Mucosa of rectum (tissue), 2 donors: ENCODE measurements at regions not wholly inside any gene's neighbourhood (a gene's known extent, or its start where the extent isn't known, plus 50 kb on each side); places are given as distances from the start of the nearest gene placed in this dataset.
"Not testable (repeated sequence)": the region's sequence is repeated elsewhere in the genome, so short reads cannot be mapped to it uniquely, and the experiment has no call there.

Source experiments
- H3K27ac ChIP-seq, 2 donors: one replicate each; pipeline ENCODE4 v1.7.0; 2013; ENCODE audit warnings: inconsistent platforms in 2 of 2, low read depth in 2 of 2, low read length in 2 of 2
- H3K27me3 ChIP-seq, 2 donors: one replicate each; pipeline ENCODE4 v1.7.0; 2013; ENCODE audit warnings: low read length in 2 of 2; ENCODE audit not compliant: control insufficient read depth in 2 of 2, insufficient read depth in 2 of 2
- H3K36me3 ChIP-seq, 2 donors: one replicate each; pipeline ENCODE4 v1.7.0; 2013; ENCODE audit warnings: low read length in 2 of 2; ENCODE audit not compliant: control insufficient read depth in 2 of 2, insufficient read depth in 2 of 2
- H3K4me1 ChIP-seq, 2 donors: one replicate each; pipeline ENCODE4 v1.7.0; 2013; ENCODE audit warnings: low read length in 2 of 2, mild to moderate bottlenecking in 1 of 2; ENCODE audit not compliant: control insufficient read depth in 2 of 2, insufficient read depth in 2 of 2
- H3K4me3 ChIP-seq, 2 donors: one replicate each; pipeline ENCODE4 v1.7.0; 2013; ENCODE audit warnings: low read length in 2 of 2
- H3K9ac ChIP-seq, 2 donors: one replicate each; pipeline ENCODE4 v1.7.0; 2013; ENCODE audit warnings: low read length in 2 of 2, low read depth in 1 of 2, mild to moderate bottlenecking in 1 of 2
- H3K9me3 ChIP-seq, 2 donors: one replicate each; pipeline ENCODE4 v1.7.0; 2013; ENCODE audit warnings: low read length in 2 of 2; ENCODE audit not compliant: control insufficient read depth in 2 of 2
- donor health status: healthy.
- donor health status: Normal muscosa, but diverticular disease.

- H3K27ac ChIP-seq = no peak overlapping the region
- no peaks in the 10 kb centered on the region for H3K27me3 ChIP-seq
- H3K9me3 ChIP-seq = no peaks in the 10 kb centered on the region
- no peak overlapping the region for H3K9ac ChIP-seq
- no peaks in the 10 kb centered on the region for H3K36me3 ChIP-seq
- no peaks in the 10 kb centered on the region for H3K4me1 ChIP-seq
- H3K4me3 ChIP-seq = no peak overlapping the region
Measured at GRCh38 chr4:174183259-174183658, 100.2 kb downstream of the FBXO8 start.

GRCh38 chr4:174181827-174182226, 101.6 kb downstream of the FBXO8 start:
- no peaks in the 10 kb centered on the region for H3K4me1 ChIP-seq
- no peaks in the 10 kb centered on the region for H3K27me3 ChIP-seq
- H3K9ac ChIP-seq = no peak overlapping the region
- H3K9me3 ChIP-seq = no peaks in the 10 kb centered on the region
- no peaks in the 10 kb centered on the region for H3K36me3 ChIP-seq
- no peak overlapping the region for H3K4me3 ChIP-seq
- H3K27ac ChIP-seq = no peak overlapping the region

- Histone ChIP-seq H3K9me3 (no peaks in the 10 kb centered on the region), H3K27me3 (no peaks in the 10 kb centered on the region), H3K36me3 (no peaks in the 10 kb centered on the region), H3K4me3 (no peak overlapping the region), H3K4me1 (no peaks in the 10 kb centered on the region), H3K27ac (no peak overlapping the region), H3K9ac (no peak overlapping the region)
Measured at GRCh38 chr4:174177536-174177935, 105.9 kb downstream of the FBXO8 start.

DNA sequence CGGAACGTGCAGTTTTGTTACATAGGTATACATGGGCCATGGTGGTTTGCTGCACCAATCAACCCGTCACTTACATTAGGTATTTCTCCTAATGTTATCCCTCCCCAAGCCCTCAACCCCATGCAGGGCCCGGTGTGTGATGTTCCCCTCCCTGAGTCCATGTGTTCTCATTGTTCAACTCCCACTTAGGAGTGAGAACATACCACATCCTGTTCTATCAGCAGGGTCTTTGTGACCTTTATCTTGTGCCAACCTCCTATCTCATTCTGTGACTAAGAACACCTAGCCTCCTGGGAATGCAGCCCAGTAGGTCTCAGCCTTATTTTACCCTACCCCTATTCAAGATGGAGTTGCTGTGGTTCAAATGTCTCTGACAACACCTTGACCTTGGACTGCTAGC, 107.6 kb downstream of the FBXO8 start:
- H3K9me3 ChIP-seq, H3K9ac ChIP-seq, H3K4me1 ChIP-seq, H3K27ac ChIP-seq, H3K36me3 ChIP-seq, H3K4me3 ChIP-seq, H3K27me3 ChIP-seq: not testable (repeated sequence)

- Histone ChIP-seq H3K36me3 (no peaks in the 10 kb centered on the region), H3K9ac (no peak overlapping the region), H3K4me3 (no peak overlapping the region), H3K27me3 (no peaks in the 10 kb centered on the region), H3K4me1 (no peaks in the 10 kb centered on the region), H3K9me3 (no peaks in the 10 kb centered on the region), H3K27ac (no peak overlapping the region)
Measured at GRCh38 chr4:174173360-174173759, 110.1 kb downstream of the FBXO8 start.

DNA sequence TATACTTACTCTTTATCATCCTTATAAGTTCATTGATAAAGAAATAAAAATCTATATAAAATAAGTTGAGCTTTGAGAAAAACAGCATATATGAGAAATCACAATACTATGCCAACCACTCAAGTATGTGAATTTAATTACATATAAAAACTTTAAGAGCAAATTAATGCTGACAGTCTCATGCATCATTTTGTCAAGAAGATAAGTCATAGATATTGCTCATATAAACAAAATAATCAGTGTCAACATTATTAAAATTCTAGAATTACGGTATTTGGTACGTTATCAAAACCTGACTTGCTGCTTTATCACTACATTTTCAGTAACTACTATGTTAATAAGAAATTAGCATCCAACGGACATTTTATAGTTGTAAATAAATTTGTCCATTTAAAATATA, 111.2 kb downstream of the FBXO8 start:
- Histone ChIP-seq H3K4me1 (no peaks in the 10 kb centered on the region), H3K27ac (no peak overlapping the region), H3K36me3 (no peaks in the 10 kb centered on the region), H3K9ac (no peak overlapping the region), H3K27me3 (no peaks in the 10 kb centered on the region), H3K9me3 (no peaks in the 10 kb centered on the region), H3K4me3 (no peak overlapping the region)

DNA sequence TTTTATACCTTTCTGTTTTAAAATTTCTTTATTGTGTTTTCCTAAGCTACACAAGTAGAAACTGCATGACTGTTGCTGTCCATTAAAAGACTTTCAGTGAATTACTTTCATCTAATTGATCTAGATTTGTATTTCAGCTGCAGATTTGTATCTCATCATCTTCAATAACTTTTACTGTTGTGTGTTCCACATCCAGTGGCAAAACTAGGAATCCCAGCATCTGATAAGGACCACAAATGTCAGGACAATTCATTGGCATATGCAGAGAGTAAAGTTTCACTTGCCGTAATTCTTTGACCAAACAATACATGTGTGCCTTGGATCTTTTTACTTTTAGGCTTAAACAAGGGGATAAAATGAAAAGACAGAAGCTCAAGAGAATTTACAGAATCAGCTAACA, 112.6 kb downstream of the FBXO8 start:
- Histone ChIP-seq H3K9me3 (no peaks in the 10 kb centered on the region), H3K4me3 (no peak overlapping the region), H3K9ac (no peak overlapping the region), H3K36me3 (no peaks in the 10 kb centered on the region), H3K4me1 (no peaks in the 10 kb centered on the region), H3K27ac (no peak overlapping the region), H3K27me3 (no peaks in the 10 kb centered on the region)

DNA sequence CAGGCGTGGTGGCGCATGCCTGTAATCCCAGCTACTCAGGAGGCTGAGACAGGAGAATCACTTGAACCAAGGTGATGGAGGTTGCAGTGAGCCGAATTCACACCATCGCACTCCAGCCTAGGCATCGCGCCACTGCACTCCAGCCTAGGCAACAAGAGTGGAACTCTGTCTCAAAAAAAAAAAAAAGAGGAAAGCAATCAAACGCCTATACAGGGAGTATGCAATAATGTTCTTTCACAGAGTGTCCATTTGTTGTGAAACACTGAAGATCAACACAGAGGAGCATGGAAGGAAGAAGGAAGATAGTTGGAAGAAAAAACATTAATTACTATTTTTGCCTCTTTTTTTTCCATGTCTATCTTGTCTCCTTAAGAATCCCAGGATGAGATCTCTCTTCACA, 113.4 kb downstream of the FBXO8 start:
- no peaks in the 10 kb centered on the region for H3K9me3 ChIP-seq
- H3K27me3 ChIP-seq = no peaks in the 10 kb centered on the region
- H3K27ac ChIP-seq = no peak overlapping the region
- H3K9ac ChIP-seq = no peak overlapping the region
- no peak overlapping the region for H3K4me3 ChIP-seq
- no peaks in the 10 kb centered on the region for H3K4me1 ChIP-seq
- H3K36me3 ChIP-seq = no peaks in the 10 kb centered on the region

GRCh38 chr4:174157106-174157607, 126.3 kb downstream of the FBXO8 start:
- H3K27ac ChIP-seq = no peak overlapping the region
- H3K27me3 ChIP-seq = no peaks in the 10 kb centered on the region
- H3K4me1 ChIP-seq = no peaks in the 10 kb centered on the region
- H3K9me3 ChIP-seq = no peaks in the 10 kb centered on the region
- H3K9ac ChIP-seq = no peak overlapping the region
- H3K4me3 ChIP-seq = no peak overlapping the region
- H3K36me3 ChIP-seq = no peaks in the 10 kb centered on the region

DNA sequence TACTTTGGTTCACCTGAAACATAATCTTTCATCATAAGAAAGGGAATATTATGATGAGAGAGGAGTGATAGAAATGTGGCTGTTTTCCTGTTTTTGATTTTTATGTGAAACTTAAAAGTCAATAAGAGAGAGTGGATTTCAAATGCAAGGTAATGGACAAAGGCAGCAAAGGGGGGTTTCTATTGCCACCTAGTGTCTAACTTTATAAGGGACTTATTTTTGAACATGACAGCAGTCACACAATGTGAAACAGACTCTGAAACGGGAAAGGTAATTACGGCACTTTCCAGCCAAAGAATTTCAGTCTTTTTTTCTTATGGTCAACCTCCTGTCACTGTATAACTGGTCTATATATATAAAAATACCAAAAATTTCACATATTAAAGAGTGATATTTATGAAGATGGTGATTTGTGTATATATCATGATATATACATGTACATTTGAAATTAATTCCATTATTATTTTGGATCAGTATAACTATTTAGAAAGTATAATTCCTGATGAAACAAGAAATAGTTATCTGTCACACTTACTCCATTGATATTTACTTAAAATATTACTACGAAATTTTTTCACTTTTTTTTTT, 127.1 kb downstream of the FBXO8 start:
- no peak overlapping the region for H3K4me3 ChIP-seq
- H3K9ac ChIP-seq = no peak overlapping the region
- no peaks in the 10 kb centered on the region for H3K36me3 ChIP-seq
- H3K4me1 ChIP-seq = no peaks in the 10 kb centered on the region
- H3K27ac ChIP-seq = no peak overlapping the region
- H3K9me3 ChIP-seq = no peaks in the 10 kb centered on the region
- H3K27me3 ChIP-seq = no peaks in the 10 kb centered on the region
